ENCODE measurements at regions not wholly inside any gene's neighbourhood (a gene's known extent, or its start where the extent isn't known, plus 50 kb on each side); places are given as distances from the start of the nearest gene placed in this dataset.

DNA sequence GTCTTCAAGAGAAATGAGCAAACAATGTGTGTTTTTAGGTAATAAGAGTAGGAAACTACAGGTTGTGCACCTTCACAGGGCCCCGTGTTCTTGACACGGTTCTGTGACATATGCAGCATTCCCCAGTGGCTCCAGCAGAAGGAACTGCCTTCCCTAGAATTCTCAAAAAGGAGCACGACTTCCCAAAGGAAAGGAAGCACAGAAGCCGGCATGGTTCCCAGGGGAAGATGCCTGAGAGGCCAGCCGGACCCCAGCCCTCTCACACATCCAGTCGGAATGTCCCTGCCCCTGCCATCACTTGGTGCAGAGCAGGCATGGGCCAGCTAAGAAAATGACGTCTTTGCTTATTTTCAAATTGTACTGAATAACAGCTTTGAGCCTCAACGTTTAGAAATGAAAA lies 187.3 kb upstream of the NSMCE3 start:
- H3K4me3 ChIP-seq (ENCODE audit: low read depth in 1 of 3, low read length in 3 of 3) = no peak overlapping the region
- no peak overlapping the region for H3K9ac ChIP-seq (ENCODE audit: low read depth in 1 of 2, low read length in 2 of 2)
- WGBS = 87% methylated on average over 8 of the region's 8 CpGs
- TF ChIP-seq EGR1 (IDR thresholded peaks at IDR 0.05; ENCODE audit: low read depth in 2 of 2) (no peak), FOXA1 (IDR thresholded peaks at IDR 0.05) (no peak), FOXA2 (IDR thresholded peaks at IDR 0.05) (no peak), RAD21 (IDR thresholded peaks at IDR 0.05) (no peak), RXRA (IDR thresholded peaks at IDR 0.05) (no peak), JUND (IDR thresholded peaks at IDR 0.05) (no peak), GABPA (IDR thresholded peaks at IDR 0.05 in 1 of 2, conservative IDR thresholded peaks at IDR 0.05 in 1 of 2) (no peak), TAF1 (conservative IDR thresholded peaks at IDR 0.05) (no peak), YY1 (IDR thresholded peaks at IDR 0.05) (no peak), SP1 (IDR thresholded peaks at IDR 0.05) (no peak), HNF4A (conservative IDR thresholded peaks at IDR 0.05) (no peak), NR2F2 (IDR thresholded peaks at IDR 0.05) (no peak)
- TF ChIP-seq, protein P1, sequence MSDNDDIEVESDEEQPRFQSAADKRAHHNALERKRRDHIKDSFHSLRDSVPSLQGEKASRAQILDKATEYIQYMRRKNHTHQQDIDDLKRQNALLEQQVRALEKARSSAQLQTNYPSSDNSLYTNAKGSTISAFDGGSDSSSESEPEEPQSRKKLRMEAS (IDR thresholded peaks at IDR 0.05) = no peak
- TF ChIP-seq, protein P2, sequence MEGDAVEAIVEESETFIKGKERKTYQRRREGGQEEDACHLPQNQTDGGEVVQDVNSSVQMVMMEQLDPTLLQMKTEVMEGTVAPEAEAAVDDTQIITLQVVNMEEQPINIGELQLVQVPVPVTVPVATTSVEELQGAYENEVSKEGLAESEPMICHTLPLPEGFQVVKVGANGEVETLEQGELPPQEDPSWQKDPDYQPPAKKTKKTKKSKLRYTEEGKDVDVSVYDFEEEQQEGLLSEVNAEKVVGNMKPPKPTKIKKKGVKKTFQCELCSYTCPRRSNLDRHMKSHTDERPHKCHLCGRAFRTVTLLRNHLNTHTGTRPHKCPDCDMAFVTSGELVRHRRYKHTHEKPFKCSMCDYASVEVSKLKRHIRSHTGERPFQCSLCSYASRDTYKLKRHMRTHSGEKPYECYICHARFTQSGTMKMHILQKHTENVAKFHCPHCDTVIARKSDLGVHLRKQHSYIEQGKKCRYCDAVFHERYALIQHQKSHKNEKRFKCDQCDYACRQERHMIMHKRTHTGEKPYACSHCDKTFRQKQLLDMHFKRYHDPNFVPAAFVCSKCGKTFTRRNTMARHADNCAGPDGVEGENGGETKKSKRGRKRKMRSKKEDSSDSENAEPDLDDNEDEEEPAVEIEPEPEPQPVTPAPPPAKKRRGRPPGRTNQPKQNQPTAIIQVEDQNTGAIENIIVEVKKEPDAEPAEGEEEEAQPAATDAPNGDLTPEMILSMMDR (IDR thresholded peaks at IDR 0.05; ENCODE audit: low read depth, low read length, missing input control) = no peak
- TF ChIP-seq, protein P3, sequence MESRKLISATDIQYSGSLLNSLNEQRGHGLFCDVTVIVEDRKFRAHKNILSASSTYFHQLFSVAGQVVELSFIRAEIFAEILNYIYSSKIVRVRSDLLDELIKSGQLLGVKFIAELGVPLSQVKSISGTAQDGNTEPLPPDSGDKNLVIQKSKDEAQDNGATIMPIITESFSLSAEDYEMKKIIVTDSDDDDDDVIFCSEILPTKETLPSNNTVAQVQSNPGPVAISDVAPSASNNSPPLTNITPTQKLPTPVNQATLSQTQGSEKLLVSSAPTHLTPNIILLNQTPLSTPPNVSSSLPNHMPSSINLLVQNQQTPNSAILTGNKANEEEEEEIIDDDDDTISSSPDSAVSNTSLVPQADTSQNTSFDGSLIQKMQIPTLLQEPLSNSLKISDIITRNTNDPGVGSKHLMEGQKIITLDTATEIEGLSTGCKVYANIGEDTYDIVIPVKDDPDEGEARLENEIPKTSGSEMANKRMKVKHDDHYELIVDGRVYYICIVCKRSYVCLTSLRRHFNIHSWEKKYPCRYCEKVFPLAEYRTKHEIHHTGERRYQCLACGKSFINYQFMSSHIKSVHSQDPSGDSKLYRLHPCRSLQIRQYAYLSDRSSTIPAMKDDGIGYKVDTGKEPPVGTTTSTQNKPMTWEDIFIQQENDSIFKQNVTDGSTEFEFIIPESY (IDR thresholded peaks at IDR 0.05) = no peak
- TF ChIP-seq, protein P4, sequence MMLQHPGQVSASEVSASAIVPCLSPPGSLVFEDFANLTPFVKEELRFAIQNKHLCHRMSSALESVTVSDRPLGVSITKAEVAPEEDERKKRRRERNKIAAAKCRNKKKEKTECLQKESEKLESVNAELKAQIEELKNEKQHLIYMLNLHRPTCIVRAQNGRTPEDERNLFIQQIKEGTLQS (IDR thresholded peaks at IDR 0.05) = no peak
- TF ChIP-seq, protein P5, sequence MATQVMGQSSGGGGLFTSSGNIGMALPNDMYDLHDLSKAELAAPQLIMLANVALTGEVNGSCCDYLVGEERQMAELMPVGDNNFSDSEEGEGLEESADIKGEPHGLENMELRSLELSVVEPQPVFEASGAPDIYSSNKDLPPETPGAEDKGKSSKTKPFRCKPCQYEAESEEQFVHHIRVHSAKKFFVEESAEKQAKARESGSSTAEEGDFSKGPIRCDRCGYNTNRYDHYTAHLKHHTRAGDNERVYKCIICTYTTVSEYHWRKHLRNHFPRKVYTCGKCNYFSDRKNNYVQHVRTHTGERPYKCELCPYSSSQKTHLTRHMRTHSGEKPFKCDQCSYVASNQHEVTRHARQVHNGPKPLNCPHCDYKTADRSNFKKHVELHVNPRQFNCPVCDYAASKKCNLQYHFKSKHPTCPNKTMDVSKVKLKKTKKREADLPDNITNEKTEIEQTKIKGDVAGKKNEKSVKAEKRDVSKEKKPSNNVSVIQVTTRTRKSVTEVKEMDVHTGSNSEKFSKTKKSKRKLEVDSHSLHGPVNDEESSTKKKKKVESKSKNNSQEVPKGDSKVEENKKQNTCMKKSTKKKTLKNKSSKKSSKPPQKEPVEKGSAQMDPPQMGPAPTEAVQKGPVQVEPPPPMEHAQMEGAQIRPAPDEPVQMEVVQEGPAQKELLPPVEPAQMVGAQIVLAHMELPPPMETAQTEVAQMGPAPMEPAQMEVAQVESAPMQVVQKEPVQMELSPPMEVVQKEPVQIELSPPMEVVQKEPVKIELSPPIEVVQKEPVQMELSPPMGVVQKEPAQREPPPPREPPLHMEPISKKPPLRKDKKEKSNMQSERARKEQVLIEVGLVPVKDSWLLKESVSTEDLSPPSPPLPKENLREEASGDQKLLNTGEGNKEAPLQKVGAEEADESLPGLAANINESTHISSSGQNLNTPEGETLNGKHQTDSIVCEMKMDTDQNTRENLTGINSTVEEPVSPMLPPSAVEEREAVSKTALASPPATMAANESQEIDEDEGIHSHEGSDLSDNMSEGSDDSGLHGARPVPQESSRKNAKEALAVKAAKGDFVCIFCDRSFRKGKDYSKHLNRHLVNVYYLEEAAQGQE (IDR thresholded peaks at IDR 0.05) = no peak
- H3K27ac ChIP-seq (ENCODE audit: low read depth in 1 of 2, low read length in 2 of 2) = no peak overlapping the region
- no peaks in the 10 kb centered on the region for H3K27me3 ChIP-seq (ENCODE audit: control insufficient read depth in 4 of 4, insufficient read depth in 4 of 4, low read length in 3 of 4)
- H3K36me3 ChIP-seq (ENCODE audit: control insufficient read depth in 4 of 4, insufficient read depth in 3 of 4, low read depth in 1 of 4, low read length in 3 of 4) = no peaks in the 10 kb centered on the region
- no peaks in the 10 kb centered on the region for H3K4me1 ChIP-seq (ENCODE audit: control insufficient read depth in 4 of 4, insufficient read depth in 4 of 4, low read length in 3 of 4)
- no peak for DNase-seq (ENCODE audit: low spot score)
- no peaks in the 10 kb centered on the region for H3K9me3 ChIP-seq (ENCODE audit: control insufficient read depth in 4 of 4, low read length in 3 of 4)

DNA sequence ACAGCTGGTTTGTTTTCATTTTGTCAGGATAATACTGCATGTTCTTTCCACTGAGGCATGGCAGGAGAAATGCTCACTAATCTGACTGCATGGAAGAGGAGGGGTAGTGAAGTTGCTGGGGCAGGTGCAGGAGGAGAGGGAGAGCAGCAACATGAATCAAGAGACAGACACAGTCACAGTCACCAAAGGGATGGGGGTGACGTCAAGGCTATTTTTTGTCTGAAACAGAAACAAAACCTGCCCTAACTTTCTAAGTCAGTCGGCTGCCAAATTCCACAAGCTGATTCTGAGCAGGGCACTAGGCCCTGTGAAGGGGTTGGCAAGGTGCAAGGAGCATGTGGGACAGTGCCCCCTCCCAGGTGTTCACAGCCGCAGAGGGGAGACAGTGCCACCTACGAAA lies 186.6 kb upstream of the NSMCE3 start:
- Histone ChIP-seq H3K9ac (ENCODE audit: low read depth in 1 of 2, low read length in 2 of 2) (no peak overlapping the region), H3K9me3 (ENCODE audit: control insufficient read depth in 4 of 4, low read length in 3 of 4) (no peaks in the 10 kb centered on the region), H3K27me3 (ENCODE audit: control insufficient read depth in 4 of 4, insufficient read depth in 4 of 4, low read length in 3 of 4) (no peaks in the 10 kb centered on the region), H3K4me3 (ENCODE audit: low read depth in 1 of 3, low read length in 3 of 3) (no peak overlapping the region), H3K36me3 (ENCODE audit: control insufficient read depth in 4 of 4, insufficient read depth in 3 of 4, low read depth in 1 of 4, low read length in 3 of 4) (no peaks in the 10 kb centered on the region), H3K27ac (ENCODE audit: low read depth in 1 of 2, low read length in 2 of 2) (no peak overlapping the region), H3K4me1 (ENCODE audit: control insufficient read depth in 4 of 4, insufficient read depth in 4 of 4, low read length in 3 of 4) (no peaks in the 10 kb centered on the region)
- 95% methylated on average over 4 of the region's 4 CpGs for WGBS
- DNase-seq (ENCODE audit: low spot score) = no peak
- TF ChIP-seq NR2F2 (IDR thresholded peaks at IDR 0.05) (no peak), GABPA (IDR thresholded peaks at IDR 0.05 in 1 of 2, conservative IDR thresholded peaks at IDR 0.05 in 1 of 2) (no peak), FOXA1 (IDR thresholded peaks at IDR 0.05) (no peak), HNF4A (conservative IDR thresholded peaks at IDR 0.05) (no peak), RXRA (IDR thresholded peaks at IDR 0.05) (no peak), HNF4G (IDR thresholded peaks at IDR 0.05) (no peak), RAD21 (IDR thresholded peaks at IDR 0.05) (no peak), SP1 (IDR thresholded peaks at IDR 0.05) (no peak), FOXA2 (IDR thresholded peaks at IDR 0.05) (no peak), EGR1 (IDR thresholded peaks at IDR 0.05; ENCODE audit: low read depth in 2 of 2) (no peak), YY1 (IDR thresholded peaks at IDR 0.05) (no peak)
- TF ChIP-seq, protein P1 (IDR thresholded peaks at IDR 0.05) = no peak
- TF ChIP-seq, protein P3 (IDR thresholded peaks at IDR 0.05) = no peak
- TF ChIP-seq, protein P5 (IDR thresholded peaks at IDR 0.05) = no peak

Data from liver (tissue), 8 donors.